HCT116 (cell line): ENCODE measurements at regions not wholly inside any gene's neighbourhood (a gene's known extent, or its start where the extent isn't known, plus 50 kb on each side); places are given as distances from the start of the nearest gene placed in this dataset.

ENCODE experiments used
- ATAC-seq: fragments of 200-7000 bp; cut with Tn5 transposase; 2 replicates; pipeline ENCODE4 v1.9.1; 2020; ENCODE audit warnings: mild to moderate bottlenecking, moderate library complexity
- BruUV-seq: library from RNA; stranded (reverse); fragments of 400-500 nt; replicated peaks from 2 replicates; lab custom pipeline; 2021; lab: Mats Ljungman, UMichigan
- CTCF ChIA-PET: fragments of 300-600 bp; sonication (Branson Sonifier 250); formaldehyde crosslinking; loops from one replicate; lab custom pipeline; 2021; ENCODE audit warnings: antibody characterized with exemption; lab: Charles Lee
- POLR2A ChIA-PET: fragments of 300-600, 350-600 bp; sonication (Branson Sonifier 250); formaldehyde crosslinking; loops from one replicate; lab custom pipeline; 2021; ENCODE audit warnings: antibody characterized with exemption; lab: Charles Lee
- RAD21 ChIA-PET, 2 experiments: fragments of 300-600 bp; sonication (Branson Sonifier 250); formaldehyde crosslinking; loops; one replicate each; lab custom pipeline; 2023; ENCODE audit warnings: low total read pairs in 2 of 2; ENCODE audit not compliant: uncharacterized antibody in 2 of 2, unreplicated experiment in 2 of 2, low non-redundant PET in 1 of 2; lab: Charles Lee
- DNase-seq: peaks from one replicate; pipeline ENCODE4 v3.0.0-alpha.2; 2010; ENCODE audit warnings: low read depth, low spot score
- H2AFZ ChIP-seq: fragments of 200-600 bp; shearing (Covaris generic), sonication (generic); 2 replicates; pipeline ENCODE4 v1.6.1; 2017; ENCODE audit warnings: low read depth, mixed run types, mixed read lengths, antibody characterized with exemption, low read length; ENCODE audit not compliant: poor library complexity, severe bottlenecking
- H3K27ac ChIP-seq: 2 replicates; pipeline ENCODE4 v1.5.1; 2012; ENCODE audit warnings: low read depth, low read length
- H3K27me3 ChIP-seq: fragments of 200-600 bp; sonication (generic); 2 replicates; pipeline ENCODE4 v1.6.1; 2016; ENCODE audit warnings: mixed run types, low read length, mixed read lengths; ENCODE audit not compliant: insufficient read depth
- H3K36me3 ChIP-seq, 2 experiments: fragments of 200-500 bp in 1 of 2; fragments of 200-600 bp in 1 of 2; sonication (Bioruptor generic) in 1 of 2; sonication (generic) in 1 of 2; 2 replicates each; pipeline versions ENCODE4 v1.5.1 to v1.6.1; 2014 to 2016; ENCODE audit warnings: low read length in 2 of 2, inconsistent platforms in 1 of 2, mixed read lengths in 1 of 2, mixed run types in 1 of 2; ENCODE audit not compliant: insufficient read depth in 2 of 2, control insufficient read depth in 1 of 2
- H3K4me1 ChIP-seq, 2 experiments: fragments of 200-600 bp in 1 of 2; sonication (generic) in 1 of 2; 2 replicates each; pipeline versions ENCODE4 v1.5.1 to v1.6.1; 2012 to 2017; ENCODE audit warnings: low read length in 2 of 2, inconsistent platforms in 1 of 2, mild to moderate bottlenecking in 1 of 2, mixed read lengths in 1 of 2, mixed run types in 1 of 2, moderate library complexity in 1 of 2; ENCODE audit not compliant: insufficient read depth in 2 of 2, control insufficient read depth in 1 of 2
- H3K4me2 ChIP-seq: fragments of 200-600 bp; sonication (generic); 2 replicates; pipeline ENCODE4 v1.6.1; 2017; ENCODE audit warnings: mixed run types, low read length, mixed read lengths
- H3K4me3 ChIP-seq, 2 experiments: fragments of 200-600 bp in 1 of 2; sonication (generic) in 1 of 2; replicated peaks in 1 of 2; 2 replicates each; pipeline ENCODE4 v1.5.1; 2011 to 2016; ENCODE audit warnings: low read length in 2 of 2, control low read depth in 1 of 2, low read depth in 1 of 2, mild to moderate bottlenecking in 1 of 2, mixed read lengths in 1 of 2, mixed run types in 1 of 2
- H3K79me2 ChIP-seq: fragments of 200-600 bp; sonication (generic); 2 replicates; pipeline ENCODE4 v1.6.1; 2017; ENCODE audit warnings: mild to moderate bottlenecking, mixed run types, low read length, moderate library complexity, mixed read lengths; ENCODE audit not compliant: insufficient read depth
- H3K9ac ChIP-seq: fragments of 200-600 bp; sonication (generic); 2 replicates; pipeline ENCODE4 v1.6.1; 2016; ENCODE audit warnings: low read length, mixed read lengths
- H3K9me2 ChIP-seq: fragments of 200-600 bp; sonication (generic), shearing (Covaris generic); 2 replicates; pipeline ENCODE4 v1.6.1; 2017; ENCODE audit warnings: mixed run types, mild to moderate bottlenecking, moderate library complexity; ENCODE audit not compliant: insufficient read depth
- H3K9me3 ChIP-seq, 2 experiments: fragments of 200-500 bp in 1 of 2; fragments of 200-600 bp in 1 of 2; sonication (Bioruptor generic) in 1 of 2; sonication (generic) in 1 of 2; 2 replicates each; pipeline ENCODE4 v1.6.1; 2014 to 2017; ENCODE audit warnings: low read length in 2 of 2, mixed read lengths in 2 of 2, inconsistent platforms in 1 of 2, low read depth in 1 of 2, mild to moderate bottlenecking in 1 of 2, mixed run types in 1 of 2, moderate library complexity in 1 of 2; ENCODE audit not compliant: control insufficient read depth in 1 of 2, insufficient read depth in 1 of 2
- H4K20me1 ChIP-seq: fragments of 200-600 bp; sonication (generic), shearing (Covaris generic); 2 replicates; pipeline ENCODE4 v1.6.1; 2017; ENCODE audit warnings: mixed run types, mild to moderate bottlenecking, moderate library complexity; ENCODE audit not compliant: insufficient read depth
- CTCF ChIP-seq, 3 experiments: fragments of 200-600 bp in 1 of 3; sonication (generic) in 1 of 3; IDR thresholded peaks in 2 of 3; conservative IDR thresholded peaks in 1 of 3; 2 replicates each; pipeline ENCODE4 v1.5.1; 2012 to 2017; ENCODE audit warnings: low read depth in 2 of 3, low read length in 2 of 3, antibody characterized with exemption in 1 of 3, borderline replicate concordance in 1 of 3, control low read depth in 1 of 3, mild to moderate bottlenecking in 1 of 3, mixed read lengths in 1 of 3, mixed run types in 1 of 3, moderate library complexity in 1 of 3; ENCODE audit not compliant: insufficient read depth in 1 of 3
- EGR1 ChIP-seq: IDR thresholded peaks from 2 replicates; pipeline ENCODE4 v1.6.1; 2012; ENCODE audit warnings: low read depth
- RAD21 ChIP-seq: IDR thresholded peaks from 2 replicates; pipeline ENCODE4 v1.6.1; 2012; ENCODE audit warnings: low read depth, mild to moderate bottlenecking
- intact Hi-C: fragments of 100-400 bp; cut with micrococcal nuclease; formaldehyde crosslinking; loops from 2 replicates; pipeline ENCODE4 v1.10.0; 2022

GRCh38 chr21:17925000-17925610 lies 105.9 kb upstream of the C21orf91 start:
- Histone ChIP-seq H3K9ac (no peak overlapping the region), H3K27me3 (no peaks in the 10 kb centered on the region; the same call in 1 of the 2 replicates), H3K9me3 (no peaks in the 10 kb centered on the region), H3K27ac (no peak overlapping the region), H3K79me2 (no peaks in the 10 kb centered on the region), H4K20me1 (no peaks in the 10 kb centered on the region), H3K9me2 (no peaks in the 10 kb centered on the region), H2AFZ (no peak overlapping the region), H3K4me1 (no peaks in the 10 kb centered on the region), H3K4me3 (no peak overlapping the region), H3K36me3 (no peaks in the 10 kb centered on the region), H3K4me2 (no peak overlapping the region)
- ATAC-seq (peak; percentile 100), DNase-seq (peak; percentile 59)
- no peak for TF ChIP-seq EGR1
- TF ChIP-seq RAD21 = peak; percentile 38; the same call in 1 of the 2 replicates
- TF ChIP-seq CTCF (IDR thresholded peaks at IDR 0.05 in 2 of 3, conservative IDR thresholded peaks at IDR 0.05 in 1 of 3; ENCODE audit: borderline replicate concordance in 1 of 3, insufficient read depth in 1 of 3, low read depth in 2 of 3, low read length in 2 of 3) = peak; percentile 32 to 89 (median 86); a peak in 5 of 6 replicates
- RAD21 ChIA-PET = no interaction called here
- intact Hi-C loops = loop anchor here (1.0 to 10.0 kb wide), 2 partner anchors 246 to 530 kb away; no protein-coding TSS in a partner anchor
- BruUV-seq = no TSS peak
- POLR2A ChIA-PET = no interaction called here
- CTCF ChIA-PET = interaction anchor here (0.6 to 3.0 kb wide), 15 partner anchors 10 to 314 kb away, joined by 3 to 19 read pairs (median 3); no protein-coding TSS in a partner anchor
